Testis (tissue), 2 donors: ENCODE measurements at regions not wholly inside any gene's neighbourhood (a gene's known extent, or its start where the extent isn't known, plus 50 kb on each side); places are given as distances from the start of the nearest gene placed in this dataset.

Source experiments
- DNase-seq: peaks from one replicate; pipeline ENCODE4 v3.0.0-alpha.2; 2019
- H3K27ac ChIP-seq, 2 donors: fragments of 200-600 bp; sonication (generic); one replicate each; pipeline ENCODE4 v1.5.1; 2019
- H3K27me3 ChIP-seq: fragments of 200-600 bp; sonication (generic); one replicate; pipeline ENCODE4 v1.5.1; 2019
- H3K36me3 ChIP-seq: fragments of 200-600 bp; sonication (generic); one replicate; pipeline ENCODE4 v1.5.1; 2017; ENCODE audit warnings: low read depth; ENCODE audit errors: missing control alignments
- H3K4me1 ChIP-seq: fragments of 200-600 bp; sonication (generic); one replicate; pipeline ENCODE4 v1.5.1; 2019
- H3K4me3 ChIP-seq, 2 donors: fragments of 200-600 bp; sonication (generic); one replicate each; pipeline ENCODE4 v1.5.1; 2017 to 2019
- H3K9me3 ChIP-seq: fragments of 200-600 bp; sonication (generic); one replicate; pipeline ENCODE4 v1.5.1; 2017
- CTCF ChIP-seq, 3 experiments: fragments of 450-650 bp in 2 of 3; fragments of 200-600 bp in 1 of 3; sonication (generic) in 1 of 3; IDR thresholded peaks; one replicate each; pipeline ENCODE4 v1.5.1; 2016 to 2019; ENCODE audit warnings: antibody characterized with exemption in 3 of 3, mild to moderate bottlenecking in 2 of 3, moderate library complexity in 1 of 3
- POLR2A ChIP-seq: fragments of 450-650 bp; IDR thresholded peaks from one replicate; pipeline ENCODE4 v1.6.1; 2017; ENCODE audit warnings: antibody characterized with exemption, mild to moderate bottlenecking, moderate library complexity
- WGBS, 2 donors: methylation state at CpG; one replicate each; pipeline ENCODE4 v1.1.5; 2018; 5-methylcytosine and 5-hydroxymethylcytosine counted together
- intact Hi-C: fragments of 100-400 bp; cut with DNase I; formaldehyde crosslinking; loops from one replicate; pipeline ENCODE4 v1.15.1; 2023; ENCODE audit warnings: low total_unique reads

GRCh38 chr17:20934288-20934687 is 108.5 kb downstream of the USP22 start:
- Histone ChIP-seq H3K27me3 (no peaks in the 10 kb centered on the region), H3K4me3 (no peak overlapping the region), H3K27ac (no peak overlapping the region), H3K36me3 (no peaks in the 10 kb centered on the region), H3K9me3 (no peaks in the 10 kb centered on the region), H3K4me1 (no peaks in the 10 kb centered on the region)
- DNase-seq: no peak
- TF ChIP-seq POLR2A: no peak
- TF ChIP-seq CTCF (IDR thresholded peaks at IDR 0.05): no peak
- intact Hi-C loops: no loop called here

- Histone ChIP-seq H3K4me3 (no peak overlapping the region), H3K9me3 (no peaks in the 10 kb centered on the region), H3K4me1 (no peaks in the 10 kb centered on the region), H3K36me3 (no peaks in the 10 kb centered on the region), H3K27ac (no peak overlapping the region), H3K27me3 (no peaks in the 10 kb centered on the region)
- DNase-seq: no peak
- TF ChIP-seq POLR2A: no peak
- no peak for TF ChIP-seq CTCF (IDR thresholded peaks at IDR 0.05)
- WGBS, 2 donors: 10 to 21% methylated on average over 2 of the region's 2 CpGs
- intact Hi-C loops: no loop called here
Observed at GRCh38 chr17:20935740-20936139, 107.1 kb downstream of the USP22 start.

GRCh38 chr17:20938244-20938643 is 104.6 kb downstream of the USP22 start:
- no peaks in the 10 kb centered on the region for H3K27me3 ChIP-seq
- TF ChIP-seq CTCF (IDR thresholded peaks at IDR 0.05) (no peak), POLR2A (no peak)
- H3K27ac ChIP-seq: no peak overlapping the region
- intact Hi-C loops: no loop called here
- peak; percentile 40 for DNase-seq
- H3K4me3 ChIP-seq: peak overlapping the region; percentile 25 to 38
- H3K9me3 ChIP-seq: no peaks in the 10 kb centered on the region
- no peaks in the 10 kb centered on the region for H3K4me1 ChIP-seq
- no peaks in the 10 kb centered on the region for H3K36me3 ChIP-seq
- WGBS, 2 donors: 64 to 73% methylated on average over 9 to 15 of the region's 15 CpGs

- Histone ChIP-seq H3K4me1 (no peaks in the 10 kb centered on the region), H3K4me3 (peak overlapping the region; percentile 25 to 38), H3K27me3 (no peaks in the 10 kb centered on the region), H3K9me3 (no peaks in the 10 kb centered on the region), H3K36me3 (no peaks in the 10 kb centered on the region), H3K27ac (no peak overlapping the region)
- TF ChIP-seq CTCF (IDR thresholded peaks at IDR 0.05): no peak
- TF ChIP-seq POLR2A: no peak
- DNase-seq: no peak
- intact Hi-C loops: no loop called here
Observed at GRCh38 chr17:20938988-20939615, 103.7 kb downstream of the USP22 start.

DNA sequence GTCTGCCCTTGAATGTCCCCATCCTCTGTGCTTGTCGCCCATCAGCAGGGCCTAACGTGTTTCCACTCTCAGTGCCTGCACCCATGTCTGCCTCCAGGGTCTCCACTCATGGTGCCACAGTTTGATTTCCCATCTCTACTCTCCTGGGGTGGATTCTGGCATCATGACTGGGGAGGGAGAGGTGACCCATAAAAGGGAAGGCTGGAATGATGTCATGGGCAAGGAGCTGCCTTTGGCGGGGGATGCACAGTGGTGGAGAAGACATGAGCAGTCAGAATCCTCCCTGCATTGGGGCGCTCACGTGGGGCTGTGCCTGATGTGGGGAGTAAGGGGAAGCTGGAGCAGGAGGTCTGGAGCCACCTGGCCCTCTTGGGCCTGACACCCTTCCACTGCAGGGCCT is 100.9 kb downstream of the USP22 start:
- Histone ChIP-seq H3K4me3 (no peak overlapping the region), H3K36me3 (no peaks in the 10 kb centered on the region), H3K27me3 (no peaks in the 10 kb centered on the region), H3K27ac (no peak overlapping the region), H3K9me3 (no peaks in the 10 kb centered on the region), H3K4me1 (no peaks in the 10 kb centered on the region)
- DNase-seq: no peak
- TF ChIP-seq CTCF (IDR thresholded peaks at IDR 0.05): no peak
- TF ChIP-seq POLR2A: no peak
- intact Hi-C loops: no loop called here
- 87 to 88% methylated on average over 5 of the region's 5 CpGs for WGBS, 2 donors
